Loucy (cell line): ENCODE measurements at regions not wholly inside any gene's neighbourhood (a gene's known extent, or its start where the extent isn't known, plus 50 kb on each side); places are given as distances from the start of the nearest gene placed in this dataset.

Source experiments
- H2AFZ ChIP-seq: fragments of 200-600 bp; sonication (generic); 2 replicates; pipeline ENCODE4 v1.6.0; 2016; ENCODE audit warnings: antibody characterized with exemption, mild to moderate bottlenecking, low read length, moderate library complexity
- H3F3A ChIP-seq: fragments of 200-600 bp; 2 replicates; pipeline ENCODE4 v1.6.0; 2016; ENCODE audit warnings: antibody characterized with exemption, low read depth, mild to moderate bottlenecking
- H3K27me3 ChIP-seq: fragments of 200-600 bp; sonication (generic); 2 replicates; pipeline ENCODE4 v1.6.1; 2014; ENCODE audit warnings: low read length, mild to moderate bottlenecking; ENCODE audit not compliant: insufficient read depth, poor library complexity, severe bottlenecking
- H3K36me3 ChIP-seq: fragments of 200-600 bp; sonication (generic); 2 replicates; pipeline ENCODE4 v1.6.1; 2016; ENCODE audit warnings: low read length; ENCODE audit not compliant: insufficient read depth
- H3K4me1 ChIP-seq: fragments of 200-600 bp; sonication (generic); 2 replicates; pipeline ENCODE4 v1.5.1; 2014; ENCODE audit warnings: low read length, mild to moderate bottlenecking; ENCODE audit not compliant: insufficient read depth, poor library complexity, severe bottlenecking
- H3K4me2 ChIP-seq: fragments of 200-600 bp; sonication (generic); 2 replicates; pipeline ENCODE4 v1.6.0; 2014; ENCODE audit warnings: antibody characterized with exemption, low read length, low read depth, mild to moderate bottlenecking; ENCODE audit not compliant: poor library complexity, severe bottlenecking
- H3K4me3 ChIP-seq: fragments of 200-600 bp; sonication (generic); 2 replicates; pipeline ENCODE4 v1.5.1; 2014; ENCODE audit warnings: low read length, mild to moderate bottlenecking, mixed read lengths; ENCODE audit not compliant: poor library complexity, severe bottlenecking
- H3K79me2 ChIP-seq: fragments of 200-600 bp; sonication (generic); 2 replicates; pipeline ENCODE4 v1.6.1; 2014; ENCODE audit warnings: low read length; ENCODE audit not compliant: insufficient read depth
- H3K9ac ChIP-seq: fragments of 200-600 bp; sonication (generic); 2 replicates; pipeline ENCODE4 v1.6.0; 2014; ENCODE audit warnings: mild to moderate bottlenecking, low read depth, low read length, moderate library complexity; ENCODE audit not compliant: poor library complexity, severe bottlenecking
- H3K9me2 ChIP-seq: fragments of 200-600 bp; sonication (generic); replicated peaks from 2 replicates; pipeline ENCODE4 v1.6.1; 2016; ENCODE audit warnings: low read depth, low read length, mixed read lengths
- H3K9me3 ChIP-seq: fragments of 200-600 bp; sonication (generic); 2 replicates; pipeline ENCODE4 v1.6.1; 2014; ENCODE audit warnings: mild to moderate bottlenecking, antibody characterized with exemption, low read length, low read depth; ENCODE audit not compliant: insufficient read depth
- H4K20me1 ChIP-seq: fragments of 200-600 bp; sonication (generic); 2 replicates; pipeline ENCODE4 v1.6.0; 2014; ENCODE audit warnings: antibody characterized with exemption, low read length, mild to moderate bottlenecking; ENCODE audit not compliant: insufficient read depth, poor library complexity, severe bottlenecking
- EZH2phosphoT487 ChIP-seq: fragments of 200-600 bp; IDR thresholded peaks from 2 replicates; pipeline ENCODE4 v1.6.1; 2018; ENCODE audit warnings: antibody characterized with exemption, mild to moderate bottlenecking, moderate library complexity, borderline replicate concordance
- TF ChIP-seq, protein P1 (sequence below): fragments of 200-600 bp; sonication (generic); conservative IDR thresholded peaks from 2 replicates; pipeline ENCODE4 v1.5.1; 2014; ENCODE audit warnings: mild to moderate bottlenecking, antibody characterized with exemption, low read length

DNA sequence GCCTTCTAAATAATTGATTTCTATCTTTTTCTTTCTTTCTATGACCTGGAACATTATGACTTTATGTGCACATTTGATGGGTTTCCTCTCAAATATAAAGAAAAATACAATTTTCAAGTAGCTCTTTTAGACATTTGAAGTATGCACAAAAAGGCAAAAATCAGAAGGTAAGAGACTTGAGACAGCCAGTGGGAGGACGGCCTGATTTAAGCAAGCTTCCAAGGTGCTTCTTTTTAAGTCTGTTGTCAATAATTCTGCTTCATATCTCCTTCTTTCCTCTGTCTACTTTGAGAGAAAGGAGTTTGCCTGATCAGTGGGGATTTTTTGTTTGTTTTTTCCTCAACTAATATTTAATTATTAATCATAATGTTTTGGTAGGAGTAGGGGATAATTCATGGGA is 188.2 kb upstream of the ARHGAP20 start:
- H3K9me2 ChIP-seq = no peaks in the 10 kb centered on the region
- H3F3A ChIP-seq = no peaks in the 10 kb centered on the region
- no peak overlapping the region for H3K9ac ChIP-seq
- H3K36me3 ChIP-seq = no peaks in the 10 kb centered on the region
- H4K20me1 ChIP-seq = no peaks in the 10 kb centered on the region
- no peaks in the 10 kb centered on the region for H3K79me2 ChIP-seq
- H3K4me1 ChIP-seq = no peaks in the 10 kb centered on the region
- H3K4me3 ChIP-seq = no peak overlapping the region
- peaks cover 48% of the 10 kb centered on the region for H3K27me3 ChIP-seq
- no peaks in the 10 kb centered on the region for H3K9me3 ChIP-seq
- TF ChIP-seq EZH2phosphoT487 = no peak
- TF ChIP-seq, protein P1, sequence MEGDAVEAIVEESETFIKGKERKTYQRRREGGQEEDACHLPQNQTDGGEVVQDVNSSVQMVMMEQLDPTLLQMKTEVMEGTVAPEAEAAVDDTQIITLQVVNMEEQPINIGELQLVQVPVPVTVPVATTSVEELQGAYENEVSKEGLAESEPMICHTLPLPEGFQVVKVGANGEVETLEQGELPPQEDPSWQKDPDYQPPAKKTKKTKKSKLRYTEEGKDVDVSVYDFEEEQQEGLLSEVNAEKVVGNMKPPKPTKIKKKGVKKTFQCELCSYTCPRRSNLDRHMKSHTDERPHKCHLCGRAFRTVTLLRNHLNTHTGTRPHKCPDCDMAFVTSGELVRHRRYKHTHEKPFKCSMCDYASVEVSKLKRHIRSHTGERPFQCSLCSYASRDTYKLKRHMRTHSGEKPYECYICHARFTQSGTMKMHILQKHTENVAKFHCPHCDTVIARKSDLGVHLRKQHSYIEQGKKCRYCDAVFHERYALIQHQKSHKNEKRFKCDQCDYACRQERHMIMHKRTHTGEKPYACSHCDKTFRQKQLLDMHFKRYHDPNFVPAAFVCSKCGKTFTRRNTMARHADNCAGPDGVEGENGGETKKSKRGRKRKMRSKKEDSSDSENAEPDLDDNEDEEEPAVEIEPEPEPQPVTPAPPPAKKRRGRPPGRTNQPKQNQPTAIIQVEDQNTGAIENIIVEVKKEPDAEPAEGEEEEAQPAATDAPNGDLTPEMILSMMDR = no peak
- no peak overlapping the region for H3K4me2 ChIP-seq
- no peak overlapping the region for H2AFZ ChIP-seq

DNA sequence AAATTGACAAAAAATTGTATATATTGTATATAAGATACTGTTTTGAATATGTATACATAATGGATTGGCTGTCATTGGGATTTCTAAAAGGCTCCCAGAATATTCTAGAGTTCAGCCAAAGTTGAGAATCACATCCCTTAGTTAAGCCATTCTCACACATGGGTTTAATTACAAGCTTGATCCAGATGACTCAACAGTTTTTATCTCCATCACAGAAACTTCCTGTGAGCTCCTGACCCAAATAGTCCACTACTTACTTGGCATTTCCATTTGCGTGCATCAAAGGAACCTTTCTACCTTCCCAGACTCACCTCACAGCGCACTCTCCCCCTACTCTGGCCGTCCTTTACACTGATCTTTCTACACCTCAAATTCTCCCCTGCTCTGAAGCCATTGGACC is 184.8 kb upstream of the ARHGAP20 start:
- H3K4me2 ChIP-seq = no peak overlapping the region
- no peaks in the 10 kb centered on the region for H4K20me1 ChIP-seq
- no peaks in the 10 kb centered on the region for H3F3A ChIP-seq
- TF ChIP-seq, protein P1 = no peak
- no peak for TF ChIP-seq EZH2phosphoT487
- H3K79me2 ChIP-seq = no peaks in the 10 kb centered on the region
- H2AFZ ChIP-seq = no peak overlapping the region
- H3K9me3 ChIP-seq = no peaks in the 10 kb centered on the region
- no peaks in the 10 kb centered on the region for H3K36me3 ChIP-seq
- peaks cover 14% of the 10 kb centered on the region for H3K27me3 ChIP-seq
- no peaks in the 10 kb centered on the region for H3K9me2 ChIP-seq
- no peak overlapping the region for H3K9ac ChIP-seq
- no peak overlapping the region for H3K4me3 ChIP-seq
- H3K4me1 ChIP-seq = no peaks in the 10 kb centered on the region

DNA sequence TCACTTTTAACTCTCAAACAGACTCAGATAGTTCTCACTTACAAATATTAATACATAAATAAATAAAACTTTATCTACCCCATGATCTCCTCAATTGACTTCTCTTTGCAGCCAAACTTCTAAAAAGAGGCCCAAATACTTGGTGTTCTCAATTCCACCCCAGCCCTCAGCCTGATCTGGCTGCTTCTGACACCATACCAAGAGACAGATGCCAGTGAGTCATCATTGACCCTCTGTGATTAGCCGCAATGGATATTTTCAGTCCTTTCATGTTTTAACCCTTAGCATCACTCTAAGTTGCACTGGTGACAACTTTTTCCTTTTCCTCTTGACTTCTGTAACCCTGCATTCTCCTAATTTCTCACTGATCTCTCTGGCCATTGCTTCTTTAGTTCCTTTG is 184.1 kb upstream of the ARHGAP20 start:
- Histone ChIP-seq H3K27me3 (peaks cover 10% of the 10 kb centered on the region), H3K36me3 (no peaks in the 10 kb centered on the region), H3K9me2 (no peaks in the 10 kb centered on the region), H2AFZ (no peak overlapping the region), H3K79me2 (no peaks in the 10 kb centered on the region), H3F3A (no peaks in the 10 kb centered on the region), H3K4me1 (no peaks in the 10 kb centered on the region), H3K9me3 (no peaks in the 10 kb centered on the region), H3K9ac (no peak overlapping the region), H3K4me2 (no peak overlapping the region), H4K20me1 (no peaks in the 10 kb centered on the region), H3K4me3 (no peak overlapping the region)
- TF ChIP-seq, protein P1 = no peak
- no peak for TF ChIP-seq EZH2phosphoT487
